BJ (cell line): ENCODE measurements at regions not wholly inside any gene's neighbourhood (a gene's known extent, or its start where the extent isn't known, plus 50 kb on each side); places are given as distances from the start of the nearest gene placed in this dataset. TPM values are rescaled to one million over a fixed set of nuclear protein-coding genes. Genes with fewer than 3 reads are reported as not detected.

Experiments
- CTCF ChIA-PET: fragments of 350-600 bp; formaldehyde crosslinking; extraction: SDS; loops from one replicate; lab custom pipeline; 2021; ENCODE audit warnings: antibody characterized with exemption, inconsistent platforms; lab: Yijun Ruan, JAX
- POLR2A ChIA-PET: fragments of 300-600 bp; sonication (Branson Sonifier 250); formaldehyde crosslinking; extraction: SDS; loops from one replicate; lab custom pipeline; 2021; ENCODE audit warnings: antibody characterized with exemption; lab: Charles Lee
- DNase-seq: peaks from one replicate; pipeline ENCODE4 v3.0.0-alpha.2; 2011; ENCODE audit warnings: low read depth
- H3K27me3 ChIP-seq: 2 replicates; pipeline ENCODE4 v1.6.0; 2011; ENCODE audit warnings: low read length; ENCODE audit not compliant: control insufficient read depth, insufficient read depth
- H3K36me3 ChIP-seq: 2 replicates; pipeline ENCODE4 v1.5.1; 2011; ENCODE audit warnings: low read length; ENCODE audit not compliant: control insufficient read depth, insufficient read depth
- H3K4me3 ChIP-seq: 2 replicates; pipeline ENCODE4 v1.5.1; 2011; ENCODE audit warnings: low read depth, mild to moderate bottlenecking, control low read depth, low read length
- small RNA-seq: library from RNA; depleted of rRNA; stranded (forward); fragments of <200 nt; gene quantifications from one replicate; pipeline ENCODE3, GENCODE V24; 2012; ENCODE audit warnings: low replicate concordance, low read depth; ENCODE audit not compliant: insufficient read length
- TF ChIP-seq, protein P1 (sequence below): IDR thresholded peaks from 2 replicates; pipeline ENCODE4 v1.5.1; 2011; ENCODE audit warnings: low read depth, mild to moderate bottlenecking, control low read depth, inconsistent platforms, low read length, moderate library complexity; ENCODE audit not compliant: insufficient read depth

DNA sequence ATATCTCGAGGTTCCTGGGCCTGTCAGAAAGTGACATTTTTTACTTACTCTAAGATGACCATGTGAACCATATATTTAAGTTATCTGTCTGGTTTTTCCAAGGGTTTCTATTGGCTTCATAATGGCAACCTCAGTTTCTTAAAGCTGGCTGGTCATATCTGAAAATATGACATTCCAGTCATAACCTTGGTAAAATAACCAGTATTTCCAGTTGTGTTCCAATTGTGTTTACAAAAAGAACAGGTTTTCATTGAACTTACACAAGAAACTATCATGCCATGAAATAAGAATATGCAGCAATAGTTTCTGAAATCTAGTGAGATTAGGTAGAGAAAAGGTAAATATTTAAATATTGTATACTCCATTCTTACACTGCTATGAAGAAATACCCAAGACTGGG lies 61.7 kb upstream of the HMGN3 start:
- H3K36me3 ChIP-seq: no peaks in the 10 kb centered on the region
- ChIA-PET POLR2A (no interaction called here), CTCF (no interaction called here)
- TF ChIP-seq, protein P1, sequence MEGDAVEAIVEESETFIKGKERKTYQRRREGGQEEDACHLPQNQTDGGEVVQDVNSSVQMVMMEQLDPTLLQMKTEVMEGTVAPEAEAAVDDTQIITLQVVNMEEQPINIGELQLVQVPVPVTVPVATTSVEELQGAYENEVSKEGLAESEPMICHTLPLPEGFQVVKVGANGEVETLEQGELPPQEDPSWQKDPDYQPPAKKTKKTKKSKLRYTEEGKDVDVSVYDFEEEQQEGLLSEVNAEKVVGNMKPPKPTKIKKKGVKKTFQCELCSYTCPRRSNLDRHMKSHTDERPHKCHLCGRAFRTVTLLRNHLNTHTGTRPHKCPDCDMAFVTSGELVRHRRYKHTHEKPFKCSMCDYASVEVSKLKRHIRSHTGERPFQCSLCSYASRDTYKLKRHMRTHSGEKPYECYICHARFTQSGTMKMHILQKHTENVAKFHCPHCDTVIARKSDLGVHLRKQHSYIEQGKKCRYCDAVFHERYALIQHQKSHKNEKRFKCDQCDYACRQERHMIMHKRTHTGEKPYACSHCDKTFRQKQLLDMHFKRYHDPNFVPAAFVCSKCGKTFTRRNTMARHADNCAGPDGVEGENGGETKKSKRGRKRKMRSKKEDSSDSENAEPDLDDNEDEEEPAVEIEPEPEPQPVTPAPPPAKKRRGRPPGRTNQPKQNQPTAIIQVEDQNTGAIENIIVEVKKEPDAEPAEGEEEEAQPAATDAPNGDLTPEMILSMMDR: no peak
- DNase-seq: no peak
- H3K27me3 ChIP-seq: no peaks in the 10 kb centered on the region
- H3K4me3 ChIP-seq: no peak overlapping the region

Small RNA genes in the stretch of these regions (small RNA-seq; reads per million reads assigned to genes)
- not detected for gene AL078601.1
- gene RF00019: not detected
